Tibial nerve (tissue), 4 donors: ENCODE measurements at regions not wholly inside any gene's neighbourhood (a gene's known extent, or its start where the extent isn't known, plus 50 kb on each side); places are given as distances from the start of the nearest gene placed in this dataset.

ENCODE experiments used
- DNase-seq, 2 donors: peaks; one replicate each; pipeline ENCODE4 v3.0.0-alpha.2; 2019; ENCODE audit warnings: low spot score in 2 of 2
- H3K27ac ChIP-seq, 4 donors: fragments of 200-600 bp; sonication (generic) in 3 of 4; one replicate each; pipeline ENCODE4 v1.5.1; 2017 to 2019; ENCODE audit warnings: mild to moderate bottlenecking in 1 of 4
- H3K27me3 ChIP-seq, 2 donors: fragments of 200-600 bp; sonication (generic) in 1 of 2; one replicate each; pipeline versions ENCODE4 v1.5.1 to v1.6.0; 2017 to 2019
- H3K36me3 ChIP-seq, 3 donors: fragments of 200-600 bp; sonication (generic); one replicate each; pipeline ENCODE4 v1.5.1; 2018 to 2019
- H3K4me1 ChIP-seq, 4 donors: fragments of 200-600 bp; sonication (generic) in 3 of 4; one replicate each; pipeline ENCODE4 v1.5.1; 2017 to 2019
- H3K4me3 ChIP-seq, 4 donors: fragments of 200-600 bp; sonication (generic) in 3 of 4; one replicate each; pipeline ENCODE4 v1.5.1; 2017 to 2019; ENCODE audit warnings: mild to moderate bottlenecking in 1 of 4, moderate library complexity in 1 of 4
- H3K9me3 ChIP-seq, 4 donors: fragments of 200-600 bp; sonication (generic) in 3 of 4; one replicate each; pipeline ENCODE4 v1.5.1; 2017 to 2019
- CTCF ChIP-seq, 5 experiments: fragments of 200-600 bp in 3 of 5; fragments of 450-650 bp in 2 of 5; sonication (generic) in 3 of 5; IDR thresholded peaks; one replicate each; pipeline ENCODE4 v1.5.1; 2016 to 2019; ENCODE audit warnings: antibody characterized with exemption in 5 of 5, mild to moderate bottlenecking in 3 of 5, moderate library complexity in 2 of 5
- EP300 ChIP-seq, 2 donors: sonication (generic); formaldehyde crosslinking; IDR thresholded peaks; one replicate each; pipeline ENCODE4 v1.6.1; 2017; ENCODE audit warnings: antibody characterized with exemption in 2 of 2, mild to moderate bottlenecking in 1 of 2
- POLR2A ChIP-seq, 2 donors: fragments of 450-650 bp; IDR thresholded peaks; one replicate each; pipeline ENCODE4 v1.6.1; 2017; ENCODE audit warnings: antibody characterized with exemption in 2 of 2, mild to moderate bottlenecking in 2 of 2, moderate library complexity in 2 of 2
- WGBS, 2 donors: methylation state at CpG; one replicate each; pipeline ENCODE4 v1.1.5; 2018; 5-methylcytosine and 5-hydroxymethylcytosine counted together

- TF ChIP-seq EP300 (IDR thresholded peaks at IDR 0.05) (no peak), POLR2A (IDR thresholded peaks at IDR 0.05) (no peak), CTCF (IDR thresholded peaks at IDR 0.05) (no peak)
- H3K9me3 ChIP-seq = no peaks in the 10 kb centered on the region
- H3K4me3 ChIP-seq = no peak overlapping the region
- no peak for DNase-seq
- 91 to 93% methylated on average over 2 of the region's 2 CpGs for WGBS, 2 donors
- no peak overlapping the region for H3K27ac ChIP-seq
- no peaks in the 10 kb centered on the region for H3K36me3 ChIP-seq
- H3K27me3 ChIP-seq = no peaks in the 10 kb centered on the region
- H3K4me1 ChIP-seq = no peaks in the 10 kb centered on the region
Measured at GRCh38 chr13:91072486-91072885, 275.0 kb upstream of the MIR17HG start.

- 68 to 96% methylated on average over 2 of the region's 2 CpGs for WGBS, 2 donors
- Histone ChIP-seq H3K4me3 (no peak overlapping the region), H3K36me3 (no peaks in the 10 kb centered on the region), H3K27me3 (no peaks in the 10 kb centered on the region), H3K9me3 (no peaks in the 10 kb centered on the region), H3K4me1 (no peaks in the 10 kb centered on the region), H3K27ac (no peak overlapping the region)
- DNase-seq = no peak
- TF ChIP-seq EP300 (IDR thresholded peaks at IDR 0.05) (no peak), POLR2A (IDR thresholded peaks at IDR 0.05) (no peak), CTCF (IDR thresholded peaks at IDR 0.05) (no peak)
Measured at GRCh38 chr13:91074091-91074490, 273.4 kb upstream of the MIR17HG start.

- H3K4me1 ChIP-seq = no peaks in the 10 kb centered on the region
- no peak overlapping the region for H3K4me3 ChIP-seq
- 80 to 94% methylated on average over 2 of the region's 2 CpGs for WGBS, 2 donors
- no peaks in the 10 kb centered on the region for H3K27me3 ChIP-seq
- no peaks in the 10 kb centered on the region for H3K9me3 ChIP-seq
- TF ChIP-seq CTCF (IDR thresholded peaks at IDR 0.05) (no peak), EP300 (IDR thresholded peaks at IDR 0.05) (no peak), POLR2A (IDR thresholded peaks at IDR 0.05) (no peak)
- no peak overlapping the region for H3K27ac ChIP-seq
- no peaks in the 10 kb centered on the region for H3K36me3 ChIP-seq
- DNase-seq = no peak
Measured at GRCh38 chr13:91076830-91077229, 270.7 kb upstream of the MIR17HG start.

- Histone ChIP-seq H3K4me1 (peaks cover 0 to 4% (median 0%) of the 10 kb centered on the region in 4 donors), H3K4me3 (no peak overlapping the region), H3K27ac (no peak overlapping the region), H3K36me3 (no peaks in the 10 kb centered on the region), H3K27me3 (no peaks in the 10 kb centered on the region), H3K9me3 (no peaks in the 10 kb centered on the region)
- WGBS, 2 donors = 25 to 27% methylated on average over 4 of the region's 4 CpGs
- TF ChIP-seq POLR2A (IDR thresholded peaks at IDR 0.05) = no peak
- TF ChIP-seq CTCF (IDR thresholded peaks at IDR 0.05) = peak in 4 of 5 experiments; percentile 11 to 28 (median 20)
- no peak for DNase-seq
Measured at GRCh38 chr13:91078093-91078679, 269.3 kb upstream of the MIR17HG start.

- Histone ChIP-seq H3K4me3 (no peak overlapping the region), H3K4me1 (peaks cover 0 to 4% (median 0%) of the 10 kb centered on the region in 4 donors), H3K27ac (no peak overlapping the region), H3K27me3 (no peaks in the 10 kb centered on the region), H3K9me3 (no peaks in the 10 kb centered on the region), H3K36me3 (no peaks in the 10 kb centered on the region)
- no peak for TF ChIP-seq EP300 (IDR thresholded peaks at IDR 0.05)
- TF ChIP-seq POLR2A (IDR thresholded peaks at IDR 0.05) = no peak
- WGBS, 2 donors = 88 to 94% methylated on average over 2 of the region's 2 CpGs
- no peak for DNase-seq
Measured at GRCh38 chr13:91079176-91079575, 268.3 kb upstream of the MIR17HG start.

GRCh38 chr13:91085127-91085526 lies 262.4 kb upstream of the MIR17HG start:
- H3K36me3 ChIP-seq = no peaks in the 10 kb centered on the region
- WGBS, 2 donors = 86 to 93% methylated on average over 1 of the region's 1 CpG

More at GRCh38 chr13:91085127-91085526, 262.4 kb upstream of the MIR17HG start:
- peaks cover 0 to 4% (median 0%) of the 10 kb centered on the region in 4 donors for H3K4me1 ChIP-seq
- no peak overlapping the region for H3K4me3 ChIP-seq
- no peak overlapping the region for H3K27ac ChIP-seq
- no peak for TF ChIP-seq POLR2A (IDR thresholded peaks at IDR 0.05)
- TF ChIP-seq EP300 (IDR thresholded peaks at IDR 0.05) = no peak
- TF ChIP-seq CTCF (IDR thresholded peaks at IDR 0.05) = no peak
- no peak for DNase-seq
- H3K9me3 ChIP-seq = no peaks in the 10 kb centered on the region
- no peaks in the 10 kb centered on the region for H3K27me3 ChIP-seq
